ENCODE measurements at regions not wholly inside any gene's neighbourhood (a gene's known extent, or its start where the extent isn't known, plus 50 kb on each side); places are given as distances from the start of the nearest gene placed in this dataset.

GRCh38 chr2:6067089-6067488, 374.9 kb downstream of the SOX11 start:
- Mint-ChIP-seq H3K9me3 (no peaks in the 10 kb centered on the region), H3K36me3 (no peaks in the 10 kb centered on the region), H3K27me3 (peaks cover 4% of the 10 kb centered on the region), H3K4me1 (no peaks in the 10 kb centered on the region), H3K27ac (no peak overlapping the region), H3K4me3 (no peak overlapping the region)

GRCh38 chr2:6067806-6068205, 375.6 kb downstream of the SOX11 start:
- Mint-ChIP-seq H3K4me3 (no peak overlapping the region), H3K4me1 (no peaks in the 10 kb centered on the region), H3K27ac (no peak overlapping the region), H3K27me3 (peaks cover 2% of the 10 kb centered on the region), H3K9me3 (no peaks in the 10 kb centered on the region), H3K36me3 (no peaks in the 10 kb centered on the region)

- Mint-ChIP-seq H3K4me3 (no peak overlapping the region), H3K4me1 (no peaks in the 10 kb centered on the region), H3K27ac (no peak overlapping the region), H3K9me3 (no peaks in the 10 kb centered on the region), H3K27me3 (peaks cover 2% of the 10 kb centered on the region), H3K36me3 (no peaks in the 10 kb centered on the region)
Measured at GRCh38 chr2:6068429-6068828, 376.2 kb downstream of the SOX11 start.

- no peak overlapping the region for H3K4me3 Mint-ChIP-seq
- no peaks in the 10 kb centered on the region for H3K4me1 Mint-ChIP-seq
- H3K36me3 Mint-ChIP-seq, result no peaks in the 10 kb centered on the region
- peaks cover 2% of the 10 kb centered on the region for H3K27me3 Mint-ChIP-seq
- no peaks in the 10 kb centered on the region for H3K9me3 Mint-ChIP-seq
- no peak overlapping the region for H3K27ac Mint-ChIP-seq
Measured at GRCh38 chr2:6069381-6069780, 377.2 kb downstream of the SOX11 start.

GRCh38 chr2:6071519-6071918, 379.3 kb downstream of the SOX11 start:
- Mint-ChIP-seq H3K36me3 (no peaks in the 10 kb centered on the region), H3K9me3 (no peaks in the 10 kb centered on the region), H3K27me3 (peaks cover 2% of the 10 kb centered on the region), H3K4me1 (no peaks in the 10 kb centered on the region), H3K27ac (no peak overlapping the region), H3K4me3 (no peak overlapping the region)

GRCh38 chr2:6072276-6072675, 380.1 kb downstream of the SOX11 start:
- no peaks in the 10 kb centered on the region for H3K9me3 Mint-ChIP-seq
- H3K36me3 Mint-ChIP-seq, result no peaks in the 10 kb centered on the region
- no peak overlapping the region for H3K27ac Mint-ChIP-seq
- no peaks in the 10 kb centered on the region for H3K4me1 Mint-ChIP-seq
- no peak overlapping the region for H3K4me3 Mint-ChIP-seq
- H3K27me3 Mint-ChIP-seq, result peaks cover 2% of the 10 kb centered on the region

- H3K4me1 Mint-ChIP-seq, result no peaks in the 10 kb centered on the region
- peaks cover 2% of the 10 kb centered on the region for H3K27me3 Mint-ChIP-seq
- H3K9me3 Mint-ChIP-seq, result no peaks in the 10 kb centered on the region
- no peak overlapping the region for H3K4me3 Mint-ChIP-seq
- no peak overlapping the region for H3K27ac Mint-ChIP-seq
- H3K36me3 Mint-ChIP-seq, result no peaks in the 10 kb centered on the region
Measured at GRCh38 chr2:6072768-6073167, 380.6 kb downstream of the SOX11 start.

- Mint-ChIP-seq H3K27me3 (no peaks in the 10 kb centered on the region), H3K9me3 (no peaks in the 10 kb centered on the region), H3K4me3 (no peak overlapping the region), H3K27ac (no peak overlapping the region), H3K36me3 (no peaks in the 10 kb centered on the region), H3K4me1 (no peaks in the 10 kb centered on the region)
Measured at GRCh38 chr2:6073191-6074088, 381.3 kb downstream of the SOX11 start.

- Mint-ChIP-seq H3K27me3 (no peaks in the 10 kb centered on the region), H3K9me3 (no peaks in the 10 kb centered on the region), H3K27ac (no peak overlapping the region), H3K36me3 (no peaks in the 10 kb centered on the region), H3K4me3 (no peak overlapping the region), H3K4me1 (no peaks in the 10 kb centered on the region)
Measured at GRCh38 chr2:6074089-6074643, 382.0 kb downstream of the SOX11 start.

- no peaks in the 10 kb centered on the region for H3K36me3 Mint-ChIP-seq
- no peaks in the 10 kb centered on the region for H3K4me1 Mint-ChIP-seq
- H3K27ac Mint-ChIP-seq, result no peak overlapping the region
- no peaks in the 10 kb centered on the region for H3K27me3 Mint-ChIP-seq
- no peak overlapping the region for H3K4me3 Mint-ChIP-seq
- H3K9me3 Mint-ChIP-seq, result peaks cover 5% of the 10 kb centered on the region
Measured at GRCh38 chr2:6077585-6077984, 385.4 kb downstream of the SOX11 start.

GRCh38 chr2:6078414-6078813, 386.2 kb downstream of the SOX11 start:
- H3K27ac Mint-ChIP-seq, result no peak overlapping the region
- H3K4me1 Mint-ChIP-seq, result no peaks in the 10 kb centered on the region
- H3K27me3 Mint-ChIP-seq, result peaks cover 2% of the 10 kb centered on the region
- H3K4me3 Mint-ChIP-seq, result no peak overlapping the region
- H3K36me3 Mint-ChIP-seq, result no peaks in the 10 kb centered on the region
- H3K9me3 Mint-ChIP-seq, result peaks cover 5% of the 10 kb centered on the region

GRCh38 chr2:6079405-6079804, 387.2 kb downstream of the SOX11 start:
- H3K36me3 Mint-ChIP-seq, result no peaks in the 10 kb centered on the region
- H3K4me3 Mint-ChIP-seq, result no peak overlapping the region
- peaks cover 2% of the 10 kb centered on the region for H3K27me3 Mint-ChIP-seq
- H3K27ac Mint-ChIP-seq, result no peak overlapping the region
- H3K4me1 Mint-ChIP-seq, result no peaks in the 10 kb centered on the region
- peaks cover 5% of the 10 kb centered on the region for H3K9me3 Mint-ChIP-seq

- no peak overlapping the region for H3K4me3 Mint-ChIP-seq
Measured at GRCh38 chr2:6080932-6081753, 389.0 kb downstream of the SOX11 start.

GRCh38 chr2:6081955-6082624, 389.9 kb downstream of the SOX11 start:
- Mint-ChIP-seq H3K27ac (no peak overlapping the region), H3K27me3 (peaks cover 2% of the 10 kb centered on the region), H3K9me3 (peaks cover 5% of the 10 kb centered on the region), H3K4me1 (no peaks in the 10 kb centered on the region), H3K36me3 (no peaks in the 10 kb centered on the region), H3K4me3 (no peak overlapping the region)

More at GRCh38 chr2:6080932-6081753, 389.0 kb downstream of the SOX11 start:
- H3K9me3 Mint-ChIP-seq, result peaks cover 5% of the 10 kb centered on the region
- H3K27me3 Mint-ChIP-seq, result peaks cover 2% of the 10 kb centered on the region
- no peaks in the 10 kb centered on the region for H3K36me3 Mint-ChIP-seq
- H3K4me1 Mint-ChIP-seq, result no peaks in the 10 kb centered on the region
- H3K27ac Mint-ChIP-seq, result no peak overlapping the region

- H3K27ac Mint-ChIP-seq, result no peak overlapping the region
- H3K27me3 Mint-ChIP-seq, result peaks cover 2% of the 10 kb centered on the region
- no peaks in the 10 kb centered on the region for H3K4me1 Mint-ChIP-seq
Measured at GRCh38 chr2:6082625-6083018, 390.4 kb downstream of the SOX11 start.

More at GRCh38 chr2:6082625-6083018, 390.4 kb downstream of the SOX11 start:
- peaks cover 5% of the 10 kb centered on the region for H3K9me3 Mint-ChIP-seq
- H3K36me3 Mint-ChIP-seq, result no peaks in the 10 kb centered on the region
- no peak overlapping the region for H3K4me3 Mint-ChIP-seq
